GM18502 (cell line): ENCODE measurements at regions not wholly inside any gene's neighbourhood (a gene's known extent, or its start where the extent isn't known, plus 50 kb on each side); places are given as distances from the start of the nearest gene placed in this dataset.
"Not testable (repeated sequence)": the region's sequence is repeated elsewhere in the genome, so short reads cannot be mapped to it uniquely, and the experiment has no call there.

Experiments
- ATAC-seq: cut with Tn5 transposase; IDR thresholded peaks from one replicate; pipeline ENCODE4 v1.9.1; 2021; ENCODE audit warnings: mild to moderate bottlenecking; ENCODE audit not compliant: unreplicated experiment, poor library complexity

GRCh38 chr1:148324465-148324864 is 158.6 kb downstream of the PPIAL4G start:
- ATAC-seq: not testable (repeated sequence)

GRCh38 chr1:148320079-148320478 is 163.0 kb downstream of the PPIAL4G start:
- not testable (repeated sequence) for ATAC-seq

DNA sequence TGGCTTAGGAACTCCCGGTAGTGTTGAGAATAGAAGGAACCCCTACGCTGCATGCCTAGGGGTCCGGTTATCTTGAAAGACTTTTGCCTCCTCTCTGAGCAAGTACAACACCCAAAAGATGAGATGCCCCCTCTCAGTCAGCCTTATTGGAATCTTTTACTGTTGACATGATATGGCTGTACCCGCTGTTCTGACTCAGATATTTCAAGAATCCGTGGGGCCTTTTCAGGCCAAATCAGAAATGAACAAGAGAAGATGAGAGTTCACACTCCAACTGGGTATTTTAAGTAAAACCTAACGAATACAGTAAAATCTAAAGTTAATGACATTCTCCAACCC is 164.2 kb downstream of the PPIAL4G start:
- no peak for ATAC-seq

- peak; percentile 50 for ATAC-seq
Measured at GRCh38 chr1:148318123-148318903, 164.8 kb downstream of the PPIAL4G start.

GRCh38 chr1:148317288-148317985 is 165.4 kb upstream of the NBPF11 start:
- no peak for ATAC-seq

GRCh38 chr1:148315071-148315811 is 163.2 kb upstream of the NBPF11 start:
- ATAC-seq: peak; percentile 86

DNA sequence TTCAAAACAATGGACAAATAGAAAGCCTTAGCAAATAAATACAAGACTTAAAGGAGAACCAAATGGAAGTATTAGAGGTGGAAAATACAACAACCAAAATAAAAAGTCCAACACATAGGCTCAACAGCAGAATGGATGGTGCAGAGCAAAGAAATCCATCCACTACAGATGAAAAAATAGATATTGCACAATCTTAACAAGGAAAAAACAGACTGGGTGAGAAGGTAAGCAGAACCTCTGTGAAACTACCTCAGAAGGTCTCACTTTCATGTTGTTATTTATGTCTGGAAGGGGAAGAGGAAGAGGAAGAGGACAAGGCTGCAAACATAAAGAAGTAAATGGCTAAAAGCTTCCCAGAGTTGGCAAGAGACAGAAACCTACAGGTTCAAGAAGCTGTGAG is 158.7 kb upstream of the NBPF11 start:
- ATAC-seq: no peak

DNA sequence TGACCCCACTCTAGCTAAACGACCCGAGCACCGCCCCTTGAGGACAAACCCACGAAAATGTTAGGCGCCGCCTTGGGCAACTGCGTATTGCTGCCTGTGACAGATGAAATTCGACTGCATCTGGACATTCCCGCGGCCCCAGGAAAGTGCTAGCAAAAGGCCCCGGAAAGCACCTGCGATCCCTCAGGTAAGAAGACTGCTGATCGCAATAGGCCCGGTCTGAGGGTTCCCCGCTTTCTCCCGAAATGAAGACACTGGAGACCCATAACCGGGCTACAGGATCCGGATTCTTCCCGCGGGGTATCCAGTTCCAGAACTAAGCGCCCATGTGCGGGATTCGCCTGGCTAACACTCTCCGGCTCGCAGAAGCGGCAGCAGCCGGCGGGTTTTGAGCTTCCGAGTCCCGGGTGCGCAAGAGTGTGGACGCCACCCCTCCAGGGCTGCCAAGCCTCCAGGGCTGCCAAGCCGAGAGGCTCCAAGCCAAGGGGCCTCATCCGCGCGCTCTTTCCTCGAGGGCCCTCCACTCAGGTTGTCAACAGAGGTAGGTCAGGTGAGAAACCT is 157.9 kb upstream of the NBPF11 start:
- no peak for ATAC-seq

- no peak for ATAC-seq
Measured at GRCh38 chr1:148308832-148309458, 156.9 kb upstream of the NBPF11 start.

- ATAC-seq: no peak
Measured at GRCh38 chr1:148307583-148308185, 155.6 kb upstream of the NBPF11 start.

DNA sequence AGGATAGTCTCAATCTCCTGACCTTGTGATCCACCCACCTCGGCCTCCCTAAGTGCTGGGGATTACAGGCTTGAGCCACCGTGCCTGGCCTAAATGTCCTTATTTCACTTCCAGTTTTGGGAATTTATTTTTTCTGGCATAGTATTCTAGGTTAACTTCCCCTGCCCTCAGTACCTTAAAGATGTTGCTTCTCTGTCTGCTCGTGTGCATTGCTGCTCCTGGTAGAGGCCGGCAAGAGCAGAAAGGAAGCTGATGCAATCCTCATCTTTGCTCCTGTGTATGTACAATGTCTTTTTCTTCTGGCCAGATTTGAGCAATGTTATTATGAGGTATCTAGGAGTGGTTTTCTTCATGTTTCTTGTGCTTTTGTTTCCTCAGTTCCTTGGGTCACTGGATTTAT is 152.9 kb upstream of the NBPF11 start:
- not testable (repeated sequence) for ATAC-seq

- peak; percentile 82 for ATAC-seq
Measured at GRCh38 chr1:148302586-148303364, 150.7 kb upstream of the NBPF11 start.

- ATAC-seq: not testable (repeated sequence)
Measured at GRCh38 chr1:148297852-148298251, 145.8 kb upstream of the NBPF11 start.

DNA sequence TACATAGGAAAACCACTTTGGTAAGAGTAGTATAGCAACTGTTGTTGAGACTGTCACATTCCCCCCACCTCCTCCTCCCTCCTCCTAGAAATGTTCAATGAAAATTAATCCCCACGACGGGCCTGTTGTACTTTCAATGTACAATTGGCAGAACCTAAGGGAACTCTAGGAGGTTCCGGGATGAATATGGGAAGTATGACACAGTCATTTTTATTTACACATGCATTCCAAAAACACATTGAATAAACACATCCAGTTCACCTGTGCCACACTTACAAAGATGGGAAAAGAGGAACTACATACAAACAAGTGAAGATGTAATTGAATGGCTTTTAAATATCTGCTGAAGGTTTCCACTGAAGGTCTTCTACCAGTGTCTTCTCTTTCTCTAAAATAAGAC is 144.4 kb upstream of the NBPF11 start:
- ATAC-seq: no peak

DNA sequence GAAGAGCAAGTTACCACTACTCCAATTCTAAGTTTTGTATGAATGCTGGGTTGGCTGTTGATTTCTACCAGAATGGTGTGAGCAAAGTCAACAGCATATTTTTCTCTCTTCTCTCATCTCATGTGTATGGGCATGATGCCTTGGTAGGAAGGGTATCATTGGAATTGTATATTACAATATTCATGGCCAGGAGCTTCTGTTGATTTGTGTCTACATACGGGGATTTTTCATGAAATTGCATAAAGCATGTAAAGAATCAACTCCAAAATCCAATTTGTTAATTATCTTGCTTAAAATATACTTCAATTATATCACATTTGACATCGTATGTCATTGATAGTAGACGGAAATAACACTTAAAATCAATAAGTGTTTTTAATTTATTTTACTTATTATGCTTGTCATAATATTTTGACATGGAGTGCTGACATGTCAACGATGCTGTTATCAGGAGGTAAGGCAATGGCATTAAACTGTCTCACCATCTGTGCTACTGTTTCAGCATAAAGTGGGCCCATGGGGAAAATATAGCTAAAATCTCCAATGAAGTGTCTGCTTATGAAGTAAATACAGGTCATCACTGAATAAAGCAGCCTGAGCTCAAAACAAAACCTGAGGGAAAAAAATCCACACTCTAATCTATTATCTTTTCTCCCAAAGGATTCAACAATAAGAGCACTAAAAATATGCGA is 142.2 kb upstream of the NBPF11 start:
- ATAC-seq: no peak

- no peak for ATAC-seq
Measured at GRCh38 chr1:148293651-148294050, 141.6 kb upstream of the NBPF11 start.

DNA sequence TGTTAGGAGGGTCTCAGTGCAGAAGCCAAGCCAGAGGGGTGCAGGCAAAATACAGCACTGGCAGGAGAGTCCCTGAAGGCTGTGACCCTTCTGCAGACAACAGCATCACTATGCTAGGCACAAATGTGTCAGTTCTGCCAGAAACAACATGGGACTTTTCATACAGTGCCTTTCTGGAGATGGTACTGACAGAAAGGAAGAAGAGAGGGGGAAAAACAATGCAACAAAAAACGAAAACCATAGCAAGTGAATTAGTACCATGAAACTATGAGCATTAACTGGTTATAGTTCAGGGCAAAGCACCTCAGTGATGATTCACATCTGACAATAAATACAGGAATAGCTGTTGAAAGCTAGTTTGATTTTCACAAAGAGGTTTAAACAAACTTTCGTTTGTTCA is 140.8 kb upstream of the NBPF11 start:
- ATAC-seq: no peak

DNA sequence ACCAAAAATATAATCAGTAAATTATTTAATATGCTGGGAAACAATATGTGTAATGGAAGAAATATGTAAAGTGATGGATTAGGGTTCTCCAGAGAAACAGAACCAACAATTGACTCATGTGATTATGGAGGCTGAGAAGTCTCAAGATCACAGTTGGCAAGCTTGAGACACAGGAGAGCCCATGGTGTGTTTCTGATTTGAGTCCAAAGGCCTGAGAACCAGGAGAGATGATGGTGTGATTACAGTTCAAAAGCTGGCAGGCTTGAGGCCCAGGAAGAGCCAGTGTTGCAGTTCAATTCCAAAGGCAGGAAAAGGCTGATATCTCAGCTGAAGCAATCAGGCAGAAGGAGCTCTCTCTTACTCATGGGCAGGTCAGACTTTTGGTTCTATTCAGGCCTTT is 138.8 kb upstream of the NBPF11 start:
- no peak for ATAC-seq

- ATAC-seq: no peak
Measured at GRCh38 chr1:148289647-148290046, 137.6 kb upstream of the NBPF11 start.
